Heart left ventricle (tissue), 13 donors: ENCODE measurements at regions not wholly inside any gene's neighbourhood (a gene's known extent, or its start where the extent isn't known, plus 50 kb on each side); places are given as distances from the start of the nearest gene placed in this dataset.

Experiments
- CTCF ChIP-seq, 12 donors: fragments of 200-600 bp; sonication (generic) in 4 of 12; IDR thresholded peaks; one replicate each; pipeline versions ENCODE4 v1.5.0 to v1.8.0; 2018 to 2022; ENCODE audit warnings: antibody characterized with exemption in 12 of 12, mild to moderate bottlenecking in 5 of 12
- POLR2A ChIP-seq, 2 donors: fragments of 450-650 bp; IDR thresholded peaks; one replicate each; pipeline ENCODE4 v1.6.1; 2017; ENCODE audit warnings: antibody characterized with exemption in 2 of 2, mild to moderate bottlenecking in 2 of 2, moderate library complexity in 2 of 2
- donor health status: ischemic (EF 13 %, LVEDD 7.1; RV severe dilation, severe dysfunction).
- donor health status: DM: no; HTN: yes; CAD: no.
- donor health status: DM: no; HTN: no; CAD: no.
- donor health status: ischemic (EF 25% LVEDD 6.9; RV normal size, moderate dysfunction).
- donor health status: ischemic (EF 25% LVEDD 5.7; RV mildly dilated, moderate dysfunction).
- donor health status: ischemic (EF 35%, LVEDD 5.7; RV mildly dilated, moderate dysfunction).
- donor health status: nonischemic (EF 11% LVEDD 7.7; RV severe dilation, severe dysfunction).
- donor health status: DM: yes; HTN: yes; CAD: no.
- donor health status: PGD.
- donor health status: ischemic (EF 29% LVEDD 5.4; RV normal size, mild dysfunction).
- donor health status: nonischemic (EF 23%, LVEDD 6.1; RV moderate dilation, normal function).

GRCh38 chrX:9341291-9342201 is 123.3 kb upstream of the TBL1X start:
- TF ChIP-seq CTCF (IDR thresholded peaks at IDR 0.05) = no peak
- TF ChIP-seq POLR2A (IDR thresholded peaks at IDR 0.05) = no peak
